Testis (tissue), 2 donors: ENCODE measurements at regions not wholly inside any gene's neighbourhood (a gene's known extent, or its start where the extent isn't known, plus 50 kb on each side); places are given as distances from the start of the nearest gene placed in this dataset.

Source experiments
- CTCF ChIP-seq, 3 experiments: fragments of 450-650 bp in 2 of 3; fragments of 200-600 bp in 1 of 3; sonication (generic) in 1 of 3; IDR thresholded peaks; one replicate each; pipeline ENCODE4 v1.5.1; 2016 to 2019; ENCODE audit warnings: antibody characterized with exemption in 3 of 3, mild to moderate bottlenecking in 2 of 3, moderate library complexity in 1 of 3
- POLR2A ChIP-seq: fragments of 450-650 bp; IDR thresholded peaks from one replicate; pipeline ENCODE4 v1.6.1; 2017; ENCODE audit warnings: antibody characterized with exemption, mild to moderate bottlenecking, moderate library complexity

GRCh38 chr2:120797421-120798221 lies 62.0 kb downstream of the GLI2 start:
- TF ChIP-seq CTCF (IDR thresholded peaks at IDR 0.05) = no peak
- TF ChIP-seq POLR2A = no peak
